HG02938 (cell line): ENCODE measurements at regions not wholly inside any gene's neighbourhood (a gene's known extent, or its start where the extent isn't known, plus 50 kb on each side); places are given as distances from the start of the nearest gene placed in this dataset.
"Not testable (repeated sequence)": the region's sequence is repeated elsewhere in the genome, so short reads cannot be mapped to it uniquely, and the experiment has no call there.

Experiments used
- ATAC-seq: cut with Tn5 transposase; IDR thresholded peaks from one replicate; pipeline ENCODE4 v1.9.1; 2021; ENCODE audit warnings: mild to moderate bottlenecking, moderate library complexity; ENCODE audit not compliant: unreplicated experiment

GRCh38 chr1:163970151-163970550, 588.8 kb upstream of the PBX1 start:
- ATAC-seq: no peak

DNA sequence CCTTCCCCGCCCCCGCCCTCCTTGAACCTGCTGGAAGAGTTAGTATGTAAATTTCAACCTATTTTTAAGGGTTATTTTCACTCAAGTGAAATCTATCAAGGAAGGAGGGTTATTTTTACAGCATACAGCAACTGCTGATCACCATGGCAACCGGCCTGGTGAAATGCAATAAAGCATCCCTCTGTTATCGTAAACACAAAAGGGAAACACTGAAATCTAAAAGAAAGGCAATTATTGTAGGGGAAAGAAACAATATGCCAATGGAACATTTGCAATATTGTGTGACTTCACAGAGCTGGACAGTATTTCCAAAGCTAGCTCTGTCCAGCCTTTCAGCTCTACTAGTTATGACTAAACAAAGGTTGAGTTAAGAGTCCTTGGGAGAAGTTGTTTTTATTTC, 588.3 kb upstream of the PBX1 start:
- ATAC-seq: no peak

GRCh38 chr1:163973586-163973985, 585.4 kb upstream of the PBX1 start:
- ATAC-seq: no peak

DNA sequence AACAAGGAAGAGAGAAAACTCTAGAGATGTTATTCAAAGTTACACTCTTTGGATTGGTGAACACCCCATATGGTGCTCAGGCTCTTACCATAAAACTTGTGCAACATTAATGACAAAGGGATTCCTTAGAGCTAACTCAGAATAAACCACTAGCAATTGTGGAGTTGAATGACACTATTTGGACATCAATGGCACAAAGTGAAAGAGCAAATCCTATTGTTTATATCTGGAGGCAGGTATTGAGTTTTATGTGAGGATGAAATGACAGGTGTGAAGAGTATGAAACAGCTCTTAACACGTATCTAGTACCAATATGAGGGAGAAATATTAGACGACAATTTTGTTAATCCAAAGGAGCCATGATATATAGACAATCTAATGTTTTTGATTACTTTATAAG, 584.9 kb upstream of the PBX1 start:
- ATAC-seq: no peak

GRCh38 chr1:163980394-163980793, 578.6 kb upstream of the PBX1 start:
- no peak for ATAC-seq

- ATAC-seq: no peak
Measured at GRCh38 chr1:163981500-163982030, 577.4 kb upstream of the PBX1 start.

DNA sequence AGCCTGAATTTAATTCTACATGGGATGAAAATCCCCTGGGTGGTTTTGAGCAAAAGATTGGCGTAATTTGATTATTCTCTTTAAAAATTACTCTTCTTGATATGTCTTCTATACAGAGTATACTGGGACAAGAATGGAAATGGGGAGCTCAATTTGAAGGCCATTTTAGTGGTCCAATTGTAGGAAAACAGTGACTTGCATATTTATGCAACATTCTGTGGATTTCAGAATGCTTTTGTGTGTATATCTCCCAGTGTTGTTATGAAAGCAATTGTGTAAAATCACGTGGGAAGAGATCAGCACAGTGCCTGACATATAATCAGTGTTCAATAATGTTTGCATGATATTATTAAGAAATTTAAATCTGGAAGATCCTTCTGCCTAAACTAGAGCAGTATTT, 575.9 kb upstream of the PBX1 start:
- no peak for ATAC-seq

DNA sequence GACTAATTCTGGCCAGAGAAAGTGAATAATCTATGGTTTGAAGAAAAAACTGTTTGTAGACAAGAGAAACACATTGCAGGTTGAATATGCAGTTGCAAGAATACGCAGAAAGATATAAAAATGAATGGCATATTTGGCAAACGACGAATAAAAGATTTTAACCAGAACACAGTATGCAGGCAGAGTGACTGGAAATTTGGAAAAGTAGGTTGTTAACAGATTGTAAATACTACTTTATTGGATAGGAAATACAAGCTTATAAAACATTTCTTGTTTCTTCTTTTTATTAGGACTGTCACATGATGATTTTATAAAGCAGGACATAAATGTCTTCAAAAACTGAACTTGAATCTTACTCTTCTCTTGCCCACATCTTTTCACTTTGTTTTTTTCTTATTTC, 573.3 kb upstream of the PBX1 start:
- ATAC-seq: no peak

- no peak for ATAC-seq
Measured at GRCh38 chr1:163999131-163999530, 559.9 kb upstream of the PBX1 start.

DNA sequence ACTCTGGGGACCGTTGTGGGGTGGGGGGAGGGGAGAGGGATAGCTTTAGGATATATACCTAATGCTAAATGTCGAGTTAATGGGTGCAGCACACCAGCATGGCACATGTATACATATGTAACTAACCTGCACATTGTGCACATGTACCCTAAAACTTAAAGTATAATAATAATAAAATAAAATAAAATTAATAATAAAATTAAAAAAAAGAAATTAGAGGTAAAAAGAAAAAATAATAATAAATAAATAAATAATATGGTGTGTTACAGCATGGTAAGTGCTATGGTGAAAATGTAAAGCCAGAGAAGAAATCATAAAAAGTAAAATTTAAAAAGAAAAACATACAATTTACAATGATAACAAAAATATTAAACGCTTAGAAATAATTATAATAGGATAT, 552.8 kb upstream of the PBX1 start:
- ATAC-seq: not testable (repeated sequence)

DNA sequence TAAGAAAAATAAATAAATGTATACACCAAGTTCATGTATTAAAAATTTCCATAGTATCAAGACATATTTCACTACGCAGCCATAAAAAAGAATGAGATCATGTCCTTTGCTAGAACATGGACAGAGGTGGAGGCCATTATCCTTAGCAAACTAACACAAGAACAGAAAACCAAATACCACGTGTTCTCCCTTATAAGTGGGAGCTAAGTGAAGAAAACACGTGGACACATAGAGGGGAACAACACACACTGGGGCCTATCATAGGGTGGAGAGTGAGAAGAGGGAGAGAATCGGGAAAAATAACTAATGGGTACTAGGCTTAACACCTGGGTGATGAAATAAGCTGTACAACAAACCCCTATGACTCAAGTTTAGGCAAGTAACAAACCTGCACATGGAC, 552.4 kb upstream of the PBX1 start:
- ATAC-seq: no peak

GRCh38 chr1:164017239-164017638, 541.7 kb upstream of the PBX1 start:
- ATAC-seq: no peak

DNA sequence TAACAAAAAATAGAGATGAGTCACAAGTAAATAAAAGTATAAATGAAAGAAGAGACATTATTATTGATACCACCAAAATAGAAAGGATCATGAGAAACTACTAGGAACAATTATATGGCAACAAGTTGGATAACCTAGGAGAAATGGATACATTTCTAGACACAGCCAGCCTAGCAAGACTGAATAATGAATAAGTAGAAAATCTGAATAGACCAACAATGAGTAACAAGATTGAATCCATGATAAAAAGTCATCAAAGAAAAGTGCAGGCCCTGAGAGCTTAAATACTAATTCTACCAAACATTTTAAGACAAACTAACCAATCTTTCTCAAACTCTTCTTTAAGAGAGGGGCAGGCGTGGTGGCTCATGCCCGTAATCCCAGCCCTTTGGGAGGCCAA, 538.6 kb upstream of the PBX1 start:
- no peak for ATAC-seq

DNA sequence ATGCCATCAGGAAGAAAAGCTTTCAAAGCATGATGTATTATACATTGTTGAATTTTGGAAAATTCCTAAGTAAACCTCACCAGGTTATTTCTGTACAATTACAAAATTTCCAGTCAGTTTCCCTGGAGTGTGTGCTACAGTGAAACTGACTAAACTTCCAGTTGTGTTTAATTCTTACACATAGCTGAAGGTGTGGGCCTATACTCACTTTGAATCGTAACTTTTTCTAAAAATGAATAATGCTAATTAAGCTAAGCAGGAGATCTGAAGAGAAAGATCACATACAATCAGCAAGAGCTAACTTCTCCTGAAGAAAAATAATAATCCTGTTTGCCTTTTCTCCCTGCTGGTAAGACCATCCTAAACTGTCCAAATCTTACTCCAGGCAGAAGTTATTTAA, 537.2 kb upstream of the PBX1 start:
- ATAC-seq: no peak

- no peak for ATAC-seq
Measured at GRCh38 chr1:164033782-164034181, 525.2 kb upstream of the PBX1 start.

DNA sequence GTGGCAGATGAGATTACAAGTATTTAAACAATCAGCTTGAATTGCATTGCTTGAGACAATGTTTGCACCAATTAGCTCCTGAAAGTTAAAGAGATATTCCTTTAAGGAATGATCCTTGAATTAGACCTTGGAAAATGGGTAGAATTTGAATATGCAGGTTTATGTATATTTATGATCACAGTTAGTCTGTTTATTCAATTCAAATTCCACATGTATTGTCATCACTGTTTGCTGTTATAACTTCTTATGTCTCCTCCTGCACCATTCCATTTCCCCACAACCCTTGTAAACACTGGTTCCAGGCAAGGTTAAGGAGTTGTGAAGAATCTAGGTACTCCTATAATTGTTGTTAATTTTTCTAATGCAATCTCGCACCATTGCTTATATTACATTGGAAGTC, 518.2 kb upstream of the PBX1 start:
- no peak for ATAC-seq

DNA sequence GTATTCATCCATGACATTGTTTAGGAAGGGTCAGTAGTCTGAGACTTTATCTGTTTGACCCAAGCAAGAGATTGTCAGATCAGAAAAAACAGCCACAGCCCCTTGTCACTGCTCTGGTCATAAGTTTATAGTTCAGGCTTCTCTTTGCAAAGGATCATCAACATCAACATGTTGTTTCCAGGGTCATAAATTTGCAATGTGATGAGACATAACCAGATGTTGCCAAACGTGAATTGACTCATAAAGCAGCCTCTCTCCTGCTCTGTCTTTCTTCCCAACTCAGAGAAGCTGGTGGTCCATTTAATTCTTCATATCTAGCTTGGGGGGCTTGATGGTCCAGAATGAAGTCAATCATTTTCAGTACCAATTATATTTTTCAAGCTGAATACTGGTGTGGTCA, 507.2 kb upstream of the PBX1 start:
- no peak for ATAC-seq

- ATAC-seq: no peak
Measured at GRCh38 chr1:164054331-164054730, 504.7 kb upstream of the PBX1 start.

DNA sequence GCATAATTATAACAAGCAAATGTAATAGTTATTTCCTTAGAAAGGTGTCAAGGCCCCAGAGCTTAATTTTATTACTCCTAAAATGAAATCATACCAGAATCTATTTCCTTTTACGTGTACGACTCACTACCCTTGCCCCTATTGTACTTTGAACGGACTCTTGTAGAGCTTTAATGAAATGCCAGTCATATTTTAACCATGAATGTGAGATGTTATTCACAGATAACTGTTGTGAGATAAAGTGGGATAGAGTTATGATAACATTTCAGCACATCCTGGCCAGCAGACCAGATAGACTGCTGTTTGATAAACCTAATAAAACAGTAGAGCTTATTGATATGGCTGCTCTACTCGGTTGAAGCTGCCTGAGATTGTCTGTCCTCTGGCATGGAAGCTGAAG, 500.8 kb upstream of the PBX1 start:
- no peak for ATAC-seq

GRCh38 chr1:164061528-164061927, 497.5 kb upstream of the PBX1 start:
- ATAC-seq: no peak

GRCh38 chr1:164064501-164064900, 494.5 kb upstream of the PBX1 start:
- no peak for ATAC-seq

- no peak for ATAC-seq
Measured at GRCh38 chr1:164071288-164071687, 487.7 kb upstream of the PBX1 start.

DNA sequence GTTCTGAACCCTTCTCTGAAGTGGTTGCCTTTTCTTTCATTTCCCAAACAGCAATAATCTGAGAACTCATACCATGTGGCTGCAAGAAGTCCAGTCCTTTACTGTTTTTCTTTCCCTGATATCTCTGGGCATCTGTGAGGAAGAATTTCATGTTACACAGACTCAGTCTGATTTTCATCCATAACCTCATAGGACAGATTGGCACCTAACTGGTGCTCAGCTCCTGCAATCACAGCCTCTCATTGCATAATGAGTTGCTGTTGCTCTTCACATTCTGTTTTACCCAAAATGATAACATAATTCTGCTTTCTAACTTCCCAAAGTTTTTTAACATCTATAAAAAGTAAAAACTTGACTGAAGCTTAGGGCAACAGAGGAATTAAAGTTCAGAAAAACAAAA, 472.2 kb upstream of the PBX1 start:
- ATAC-seq: no peak
